Lung (tissue), 11 donors: ENCODE measurements at regions not wholly inside any gene's neighbourhood (a gene's known extent, or its start where the extent isn't known, plus 50 kb on each side); places are given as distances from the start of the nearest gene placed in this dataset.
A peak's percentile ranks its signal among the peaks of the same experiment; 100 is the strongest.

Experiments
- ATAC-seq: fragments of 200-7000 bp; cut with Tn5 transposase; one replicate; pipeline ENCODE4 v1.9.1; 2020; ENCODE audit warnings: moderate number of reproducible peaks; ENCODE audit not compliant: insufficient read depth, low FRiP score
- DNase-seq, 3 donors: peaks; one replicate each; pipeline ENCODE4 v3.0.0-alpha.2; 2013 to 2017
- H3K27ac ChIP-seq, 2 donors: one replicate each; pipeline ENCODE4 v1.5.1; 2013; ENCODE audit warnings: mild to moderate bottlenecking in 2 of 2, moderate library complexity in 2 of 2, control low read depth in 1 of 2, inconsistent platforms in 1 of 2, low read depth in 1 of 2, low read length in 1 of 2
- H3K27me3 ChIP-seq, 3 donors: one replicate each; pipeline ENCODE4 v1.5.1; 2013; ENCODE audit warnings: low read length in 2 of 3; ENCODE audit not compliant: control insufficient read depth in 3 of 3, insufficient read depth in 3 of 3
- H3K36me3 ChIP-seq, 4 donors: one replicate each; pipeline ENCODE4 v1.5.1; 2013; ENCODE audit warnings: low read length in 4 of 4, mild to moderate bottlenecking in 1 of 4, moderate library complexity in 1 of 4; ENCODE audit not compliant: control insufficient read depth in 4 of 4, insufficient read depth in 4 of 4
- H3K4me1 ChIP-seq, 5 donors: one replicate each; pipeline ENCODE4 v1.5.1; 2013; ENCODE audit warnings: low read length in 5 of 5, mild to moderate bottlenecking in 2 of 5, moderate library complexity in 1 of 5; ENCODE audit not compliant: control insufficient read depth in 5 of 5, insufficient read depth in 5 of 5
- H3K4me3 ChIP-seq: one replicate; pipeline ENCODE4 v1.5.1; 2013; ENCODE audit warnings: mild to moderate bottlenecking, control low read depth, moderate library complexity
- H3K9ac ChIP-seq, 2 donors: one replicate each; pipeline ENCODE4 v1.5.1; 2013; ENCODE audit warnings: low read length in 2 of 2, control low read depth in 1 of 2; ENCODE audit not compliant: insufficient read depth in 1 of 2
- H3K9me3 ChIP-seq, 4 donors: one replicate each; pipeline ENCODE4 v1.5.1; 2013; ENCODE audit warnings: low read length in 3 of 4, mild to moderate bottlenecking in 1 of 4, moderate library complexity in 1 of 4; ENCODE audit not compliant: control insufficient read depth in 4 of 4, insufficient read depth in 3 of 4
- WGBS, 2 donors: extraction: QIAGEN DNeasy Blood & Tissue Kit; methylation state at CpG; one replicate each; pipeline ENCODE4 v1.1.7; 2013; 5-methylcytosine and 5-hydroxymethylcytosine counted together
- TF ChIP-seq, protein P1 (sequence below): IDR thresholded peaks from 2 replicates; pipeline ENCODE4 v1.5.1; 2012; ENCODE audit warnings: mild to moderate bottlenecking; ENCODE audit errors: control extremely low read depth, extremely low read depth
- donor health status: control.
- donor health status: control.
- donor health status: Bipolar disorder and iron deficiency.
- donor health status: healthy.
- donor health status: DM: yes; HTN: yes; CAD: no.

DNA sequence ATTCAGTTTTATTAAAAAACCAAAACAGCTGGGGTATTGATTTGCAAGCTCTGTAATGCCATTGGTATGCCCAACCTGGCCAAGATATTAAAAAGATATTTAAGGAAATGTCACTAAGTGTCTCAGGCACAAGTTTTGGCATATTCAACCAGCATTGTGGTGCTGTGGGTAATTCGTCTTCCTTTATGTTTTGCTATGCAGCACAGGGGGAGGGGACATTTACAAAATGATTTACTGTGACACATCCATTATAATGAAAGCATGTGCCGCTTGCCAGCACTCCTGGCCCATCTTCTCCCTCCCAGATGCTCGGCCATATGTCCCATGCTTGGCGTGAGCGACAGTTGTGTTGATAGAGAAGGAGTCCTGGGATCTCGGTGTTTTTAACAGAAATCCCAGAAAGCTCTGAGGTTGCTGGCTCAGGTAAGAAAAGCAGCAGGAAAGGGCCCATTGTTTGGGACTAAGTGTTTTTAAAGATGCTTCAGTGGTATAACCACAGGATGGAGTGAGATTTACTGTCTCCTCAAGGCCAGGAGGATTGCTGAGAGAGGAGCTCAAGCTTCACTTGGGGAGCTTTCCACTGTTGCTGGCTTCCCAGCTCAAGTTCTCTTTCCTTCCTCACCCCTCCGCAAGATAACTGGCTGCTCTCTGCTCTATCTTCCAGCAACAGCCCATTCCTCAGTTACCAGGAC lies 158.2 kb upstream of the TSC22D2 start:
- H3K4me3 ChIP-seq = no peak overlapping the region
- H3K36me3 ChIP-seq = no peaks in the 10 kb centered on the region
- H3K9me3 ChIP-seq = no peaks in the 10 kb centered on the region
- peaks cover 0 to 65% (median 19%) of the 10 kb centered on the region in 5 donors for H3K4me1 ChIP-seq
- H3K27me3 ChIP-seq = no peaks in the 10 kb centered on the region
- ATAC-seq (no peak), DNase-seq (no peak)
- no peak overlapping the region for H3K9ac ChIP-seq
- no peak overlapping the region for H3K27ac ChIP-seq
- TF ChIP-seq, protein P1, sequence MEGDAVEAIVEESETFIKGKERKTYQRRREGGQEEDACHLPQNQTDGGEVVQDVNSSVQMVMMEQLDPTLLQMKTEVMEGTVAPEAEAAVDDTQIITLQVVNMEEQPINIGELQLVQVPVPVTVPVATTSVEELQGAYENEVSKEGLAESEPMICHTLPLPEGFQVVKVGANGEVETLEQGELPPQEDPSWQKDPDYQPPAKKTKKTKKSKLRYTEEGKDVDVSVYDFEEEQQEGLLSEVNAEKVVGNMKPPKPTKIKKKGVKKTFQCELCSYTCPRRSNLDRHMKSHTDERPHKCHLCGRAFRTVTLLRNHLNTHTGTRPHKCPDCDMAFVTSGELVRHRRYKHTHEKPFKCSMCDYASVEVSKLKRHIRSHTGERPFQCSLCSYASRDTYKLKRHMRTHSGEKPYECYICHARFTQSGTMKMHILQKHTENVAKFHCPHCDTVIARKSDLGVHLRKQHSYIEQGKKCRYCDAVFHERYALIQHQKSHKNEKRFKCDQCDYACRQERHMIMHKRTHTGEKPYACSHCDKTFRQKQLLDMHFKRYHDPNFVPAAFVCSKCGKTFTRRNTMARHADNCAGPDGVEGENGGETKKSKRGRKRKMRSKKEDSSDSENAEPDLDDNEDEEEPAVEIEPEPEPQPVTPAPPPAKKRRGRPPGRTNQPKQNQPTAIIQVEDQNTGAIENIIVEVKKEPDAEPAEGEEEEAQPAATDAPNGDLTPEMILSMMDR = no peak
- WGBS, 2 donors = 84 to 89% methylated on average over 7 of the region's 7 CpGs

DNA sequence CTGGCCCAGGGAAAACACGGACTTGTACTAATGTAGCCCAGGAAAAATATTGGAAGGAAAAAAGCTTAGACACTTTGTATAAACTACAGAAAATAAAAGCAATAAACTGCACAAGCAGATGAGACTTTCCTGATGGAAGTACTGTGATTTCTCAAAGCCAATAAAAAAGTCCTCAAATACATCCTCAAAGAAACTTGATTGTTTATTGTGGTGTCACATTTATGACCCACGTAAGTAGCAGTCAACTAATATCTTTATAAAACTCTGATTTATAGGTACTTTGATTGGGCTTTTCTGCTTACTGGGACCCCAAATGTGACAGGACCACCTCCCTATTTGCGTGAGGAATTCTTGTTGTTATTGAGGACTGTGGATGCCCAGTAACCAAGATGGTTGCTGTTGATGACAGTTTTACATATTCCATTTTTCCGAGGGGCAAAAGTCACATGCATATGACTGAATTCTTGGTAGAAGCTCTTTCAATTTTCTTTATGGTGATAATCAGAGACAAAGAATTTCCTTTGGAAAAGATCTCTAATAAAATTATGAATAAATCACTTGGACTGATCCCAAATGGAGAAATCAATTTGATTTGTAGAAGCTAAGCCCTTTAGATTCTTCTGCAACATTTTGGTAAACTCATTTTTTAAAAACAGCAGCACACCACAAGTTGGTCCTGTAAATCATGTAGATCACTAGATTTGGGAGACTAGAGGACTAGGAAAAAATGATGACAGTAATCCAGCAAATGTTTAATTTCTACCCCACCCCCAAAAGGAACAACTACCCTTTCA lies 159.0 kb upstream of the TSC22D2 start:
- peaks cover 0 to 56% (median 12%) of the 10 kb centered on the region in 5 donors for H3K4me1 ChIP-seq
- TF ChIP-seq, protein P1 = no peak

DNA sequence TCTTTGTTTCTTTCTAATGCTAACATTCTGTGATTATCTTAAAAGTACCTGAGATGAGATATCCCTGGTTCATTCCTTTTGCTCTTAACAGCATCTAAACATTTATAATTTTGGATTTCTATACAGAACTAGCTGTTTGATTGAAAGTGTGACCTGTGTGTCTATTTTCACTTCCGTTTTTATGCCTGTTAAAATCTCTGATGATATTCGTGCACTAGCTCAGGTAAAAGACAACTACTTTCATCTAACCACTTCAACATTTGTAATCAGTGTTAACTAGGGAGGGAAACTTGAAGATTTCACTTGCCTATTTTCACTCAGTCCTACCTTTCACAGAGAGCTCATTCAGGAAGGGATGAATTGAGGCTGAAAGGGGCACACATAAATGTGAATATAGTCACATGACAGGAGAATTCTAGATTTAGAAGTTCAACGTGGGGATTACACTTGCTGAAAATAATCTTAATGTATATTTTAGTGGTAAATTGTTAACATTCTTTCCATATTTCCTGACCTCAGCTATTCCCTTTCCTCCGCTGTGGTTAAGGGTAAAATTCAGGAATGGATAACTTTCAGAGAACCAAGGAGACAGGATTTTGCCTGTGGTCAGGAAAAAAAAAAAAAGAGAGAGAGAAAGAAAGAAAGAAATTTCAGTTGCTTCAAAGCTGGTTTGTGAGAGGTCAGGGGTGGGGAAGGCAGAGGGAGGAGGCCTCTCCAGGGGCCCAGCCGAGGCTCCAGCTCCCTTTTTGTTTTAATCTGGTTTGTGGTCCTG lies 159.8 kb upstream of the TSC22D2 start:
- no peaks in the 10 kb centered on the region for H3K36me3 ChIP-seq
- no peak overlapping the region for H3K4me3 ChIP-seq
- no peak overlapping the region for H3K27ac ChIP-seq
- no peak overlapping the region for H3K9ac ChIP-seq
- peak in 1 of 3 donors; percentile 49 for DNase-seq
- H3K4me1 ChIP-seq = peaks cover 0 to 48% (median 12%) of the 10 kb centered on the region in 5 donors
- H3K9me3 ChIP-seq = no peaks in the 10 kb centered on the region
- TF ChIP-seq, protein P1 = no peak
- no peaks in the 10 kb centered on the region for H3K27me3 ChIP-seq
- WGBS, 2 donors = 64 to 77% methylated on average over 5 of the region's 5 CpGs
- ATAC-seq = no peak

More for the DNA sequence above, 159.0 kb upstream of the TSC22D2 start:
- H3K9ac ChIP-seq = no peak overlapping the region
- H3K36me3 ChIP-seq = no peaks in the 10 kb centered on the region
- peak in 1 of 3 donors; percentile 35 for DNase-seq
- no peak overlapping the region for H3K4me3 ChIP-seq
- H3K9me3 ChIP-seq = no peaks in the 10 kb centered on the region
- WGBS, 2 donors = 80 to 89% methylated on average over 4 of the region's 4 CpGs
- ATAC-seq = no peak
- H3K27me3 ChIP-seq = no peaks in the 10 kb centered on the region
- no peak overlapping the region for H3K27ac ChIP-seq
